HCT116 (cell line): ENCODE measurements at regions not wholly inside any gene's neighbourhood (a gene's known extent, or its start where the extent isn't known, plus 50 kb on each side); places are given as distances from the start of the nearest gene placed in this dataset.

Experiments used
- ATAC-seq: fragments of 200-7000 bp; cut with Tn5 transposase; 2 replicates; pipeline ENCODE4 v1.9.1; 2020; ENCODE audit warnings: mild to moderate bottlenecking, moderate library complexity
- BruUV-seq: library from RNA; stranded (reverse); fragments of 400-500 nt; replicated peaks from 2 replicates; lab custom pipeline; 2021; lab: Mats Ljungman, UMichigan
- CTCF ChIA-PET: fragments of 300-600 bp; sonication (Branson Sonifier 250); formaldehyde crosslinking; loops from one replicate; lab custom pipeline; 2021; ENCODE audit warnings: antibody characterized with exemption; lab: Charles Lee
- POLR2A ChIA-PET: fragments of 300-600, 350-600 bp; sonication (Branson Sonifier 250); formaldehyde crosslinking; loops from one replicate; lab custom pipeline; 2021; ENCODE audit warnings: antibody characterized with exemption; lab: Charles Lee
- RAD21 ChIA-PET, 2 experiments: fragments of 300-600 bp; sonication (Branson Sonifier 250); formaldehyde crosslinking; loops; one replicate each; lab custom pipeline; 2023; ENCODE audit warnings: low total read pairs in 2 of 2; ENCODE audit not compliant: uncharacterized antibody in 2 of 2, unreplicated experiment in 2 of 2, low non-redundant PET in 1 of 2; lab: Charles Lee
- DNase-seq: peaks from one replicate; pipeline ENCODE4 v3.0.0-alpha.2; 2010; ENCODE audit warnings: low read depth, low spot score
- H2AFZ ChIP-seq: fragments of 200-600 bp; shearing (Covaris generic), sonication (generic); 2 replicates; pipeline ENCODE4 v1.6.1; 2017; ENCODE audit warnings: low read depth, mixed run types, mixed read lengths, antibody characterized with exemption, low read length; ENCODE audit not compliant: poor library complexity, severe bottlenecking
- H3K27ac ChIP-seq: 2 replicates; pipeline ENCODE4 v1.5.1; 2012; ENCODE audit warnings: low read depth, low read length
- H3K27me3 ChIP-seq: fragments of 200-600 bp; sonication (generic); 2 replicates; pipeline ENCODE4 v1.6.1; 2016; ENCODE audit warnings: mixed run types, low read length, mixed read lengths; ENCODE audit not compliant: insufficient read depth
- H3K36me3 ChIP-seq, 2 experiments: fragments of 200-500 bp in 1 of 2; fragments of 200-600 bp in 1 of 2; sonication (Bioruptor generic) in 1 of 2; sonication (generic) in 1 of 2; 2 replicates each; pipeline versions ENCODE4 v1.5.1 to v1.6.1; 2014 to 2016; ENCODE audit warnings: low read length in 2 of 2, inconsistent platforms in 1 of 2, mixed read lengths in 1 of 2, mixed run types in 1 of 2; ENCODE audit not compliant: insufficient read depth in 2 of 2, control insufficient read depth in 1 of 2
- H3K4me1 ChIP-seq, 2 experiments: fragments of 200-600 bp in 1 of 2; sonication (generic) in 1 of 2; 2 replicates each; pipeline versions ENCODE4 v1.5.1 to v1.6.1; 2012 to 2017; ENCODE audit warnings: low read length in 2 of 2, inconsistent platforms in 1 of 2, mild to moderate bottlenecking in 1 of 2, mixed read lengths in 1 of 2, mixed run types in 1 of 2, moderate library complexity in 1 of 2; ENCODE audit not compliant: insufficient read depth in 2 of 2, control insufficient read depth in 1 of 2
- H3K4me2 ChIP-seq: fragments of 200-600 bp; sonication (generic); 2 replicates; pipeline ENCODE4 v1.6.1; 2017; ENCODE audit warnings: mixed run types, low read length, mixed read lengths
- H3K4me3 ChIP-seq, 2 experiments: fragments of 200-600 bp in 1 of 2; sonication (generic) in 1 of 2; replicated peaks in 1 of 2; 2 replicates each; pipeline ENCODE4 v1.5.1; 2011 to 2016; ENCODE audit warnings: low read length in 2 of 2, control low read depth in 1 of 2, low read depth in 1 of 2, mild to moderate bottlenecking in 1 of 2, mixed read lengths in 1 of 2, mixed run types in 1 of 2
- H3K79me2 ChIP-seq: fragments of 200-600 bp; sonication (generic); 2 replicates; pipeline ENCODE4 v1.6.1; 2017; ENCODE audit warnings: mild to moderate bottlenecking, mixed run types, low read length, moderate library complexity, mixed read lengths; ENCODE audit not compliant: insufficient read depth
- H3K9ac ChIP-seq: fragments of 200-600 bp; sonication (generic); 2 replicates; pipeline ENCODE4 v1.6.1; 2016; ENCODE audit warnings: low read length, mixed read lengths
- H3K9me2 ChIP-seq: fragments of 200-600 bp; sonication (generic), shearing (Covaris generic); 2 replicates; pipeline ENCODE4 v1.6.1; 2017; ENCODE audit warnings: mixed run types, mild to moderate bottlenecking, moderate library complexity; ENCODE audit not compliant: insufficient read depth
- H3K9me3 ChIP-seq, 2 experiments: fragments of 200-500 bp in 1 of 2; fragments of 200-600 bp in 1 of 2; sonication (Bioruptor generic) in 1 of 2; sonication (generic) in 1 of 2; 2 replicates each; pipeline ENCODE4 v1.6.1; 2014 to 2017; ENCODE audit warnings: low read length in 2 of 2, mixed read lengths in 2 of 2, inconsistent platforms in 1 of 2, low read depth in 1 of 2, mild to moderate bottlenecking in 1 of 2, mixed run types in 1 of 2, moderate library complexity in 1 of 2; ENCODE audit not compliant: control insufficient read depth in 1 of 2, insufficient read depth in 1 of 2
- H4K20me1 ChIP-seq: fragments of 200-600 bp; sonication (generic), shearing (Covaris generic); 2 replicates; pipeline ENCODE4 v1.6.1; 2017; ENCODE audit warnings: mixed run types, mild to moderate bottlenecking, moderate library complexity; ENCODE audit not compliant: insufficient read depth
- CBX3 ChIP-seq: IDR thresholded peaks from 2 replicates; pipeline ENCODE4 v1.6.1; 2012; ENCODE audit warnings: low read depth
- CEBPB ChIP-seq: IDR thresholded peaks from 2 replicates; pipeline ENCODE4 v1.6.1; 2012; ENCODE audit warnings: low read depth
- EGR1 ChIP-seq: IDR thresholded peaks from 2 replicates; pipeline ENCODE4 v1.6.1; 2012; ENCODE audit warnings: low read depth
- ELF1 ChIP-seq: IDR thresholded peaks from 2 replicates; pipeline ENCODE4 v1.6.1; 2012; ENCODE audit warnings: low read depth, borderline replicate concordance
- EZH2 ChIP-seq: fragments of 200-600 bp; sonication (generic); IDR thresholded peaks from 2 replicates; pipeline ENCODE4 v1.6.1; 2017; ENCODE audit warnings: antibody characterized with exemption, mixed run types
- EZH2phosphoT487 ChIP-seq: fragments of 200-600 bp; IDR thresholded peaks from 2 replicates; pipeline ENCODE4 v1.6.1; 2018; ENCODE audit warnings: antibody characterized with exemption, borderline replicate concordance
- FOSL1 ChIP-seq: IDR thresholded peaks from 2 replicates; pipeline ENCODE4 v1.6.1; 2012; ENCODE audit warnings: low read depth
- JUND ChIP-seq: IDR thresholded peaks from 2 replicates; pipeline ENCODE4 v1.6.1; 2012
- MAX ChIP-seq: IDR thresholded peaks from 2 replicates; pipeline ENCODE4 v1.6.1; 2012
- POLR2A ChIP-seq: IDR thresholded peaks from 2 replicates; pipeline ENCODE4 v1.7.0; 2011; ENCODE audit warnings: borderline replicate concordance; ENCODE audit not compliant: insufficient read depth, insufficient read length; ENCODE audit errors: extremely low read depth
- POLR2AphosphoS5 ChIP-seq: IDR thresholded peaks from 2 replicates; pipeline ENCODE4 v1.6.1; 2011; ENCODE audit warnings: mild to moderate bottlenecking, low read depth, low read length, moderate library complexity
- RAD21 ChIP-seq: IDR thresholded peaks from 2 replicates; pipeline ENCODE4 v1.6.1; 2012; ENCODE audit warnings: low read depth, mild to moderate bottlenecking
- TCF7L2 ChIP-seq: IDR thresholded peaks from 2 replicates; pipeline ENCODE4 v1.7.0; 2011; ENCODE audit warnings: borderline replicate concordance, inconsistent platforms; ENCODE audit not compliant: insufficient read depth, insufficient read length; ENCODE audit errors: extremely low read depth
- YY1 ChIP-seq: IDR thresholded peaks from 2 replicates; pipeline ENCODE4 v1.6.1; 2011; ENCODE audit warnings: low read length, low read depth, moderate library complexity, mild to moderate bottlenecking; ENCODE audit not compliant: insufficient replicate concordance; ENCODE audit errors: extremely low read depth
- ZBTB33 ChIP-seq: IDR thresholded peaks from 2 replicates; pipeline ENCODE4 v1.6.1; 2011; ENCODE audit warnings: mild to moderate bottlenecking, low read length, moderate library complexity; ENCODE audit not compliant: insufficient replicate concordance; ENCODE audit errors: extremely low read depth
- ZFX ChIP-seq: fragments of 450-650 bp; IDR thresholded peaks from 2 replicates; pipeline ENCODE4 v1.6.1; 2017
- ZNF274 ChIP-seq: fragments of 200-500 bp; sonication (Bioruptor generic); IDR thresholded peaks from 2 replicates; pipeline ENCODE4 v1.6.1; 2014; ENCODE audit warnings: mild to moderate bottlenecking, low read depth, low read length, inconsistent platforms
- intact Hi-C: fragments of 100-400 bp; cut with micrococcal nuclease; formaldehyde crosslinking; loops from 2 replicates; pipeline ENCODE4 v1.10.0; 2022
- TF ChIP-seq, protein P1 (sequence below): IDR thresholded peaks from 2 replicates; pipeline ENCODE4 v1.6.1; 2012
- TF ChIP-seq, protein P2 (sequence below), 3 experiments: fragments of 200-600 bp in 1 of 3; sonication (generic) in 1 of 3; IDR thresholded peaks in 2 of 3; conservative IDR thresholded peaks in 1 of 3; 2 replicates each; pipeline ENCODE4 v1.5.1; 2012 to 2017; ENCODE audit warnings: low read depth in 2 of 3, low read length in 2 of 3, antibody characterized with exemption in 1 of 3, borderline replicate concordance in 1 of 3, control low read depth in 1 of 3, mild to moderate bottlenecking in 1 of 3, mixed read lengths in 1 of 3, mixed run types in 1 of 3, moderate library complexity in 1 of 3; ENCODE audit not compliant: insufficient read depth in 1 of 3

DNA sequence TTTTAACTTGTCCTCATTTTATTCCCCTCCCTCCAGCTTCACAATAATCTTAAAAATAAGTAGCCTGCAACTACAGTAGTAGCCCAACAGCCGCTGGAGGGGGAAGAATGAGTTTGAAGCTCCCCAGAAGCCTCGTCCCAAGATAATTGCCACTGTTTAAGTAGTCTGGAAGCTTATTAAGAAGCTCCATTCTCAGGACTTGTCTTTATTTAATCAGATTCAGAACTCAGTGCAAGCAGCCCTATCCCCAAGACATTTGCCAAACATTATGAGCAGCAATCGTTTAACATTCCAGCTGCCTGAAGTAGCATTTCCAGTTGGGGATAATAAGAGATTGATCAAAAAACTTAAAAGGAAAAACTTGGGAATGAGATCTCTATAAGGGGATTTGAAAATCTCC, 106.0 kb downstream of the URB2 start (continued):
- TF ChIP-seq, protein P1, sequence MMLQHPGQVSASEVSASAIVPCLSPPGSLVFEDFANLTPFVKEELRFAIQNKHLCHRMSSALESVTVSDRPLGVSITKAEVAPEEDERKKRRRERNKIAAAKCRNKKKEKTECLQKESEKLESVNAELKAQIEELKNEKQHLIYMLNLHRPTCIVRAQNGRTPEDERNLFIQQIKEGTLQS: no peak
- TF ChIP-seq EZH2phosphoT487: no peak
- TF ChIP-seq, all 23 proteins: peak for 0

DNA sequence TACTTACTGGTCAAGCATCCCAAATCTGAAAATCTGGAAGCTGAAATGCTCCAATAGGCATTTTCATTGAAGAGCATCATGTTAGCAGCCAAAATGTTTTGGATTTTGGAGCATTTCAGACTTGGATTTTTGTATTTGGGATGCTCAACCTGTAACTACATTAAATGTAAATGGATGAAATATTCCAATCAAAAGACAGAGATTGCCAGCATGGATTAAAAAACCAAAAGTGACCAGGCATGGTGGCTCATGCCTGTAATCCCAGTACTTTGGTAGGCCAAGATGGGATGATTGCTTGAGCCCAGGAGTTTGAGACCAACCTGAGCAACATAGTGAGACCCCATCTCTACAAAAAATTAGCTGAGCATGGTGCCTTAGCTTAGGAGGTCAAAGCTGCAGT, 110.3 kb downstream of the URB2 start:
- H3K4me2 ChIP-seq: no peak overlapping the region
- peaks cover 3 to 4% of the 10 kb centered on the region in 2 experiments; a peak in 3 of 4 replicates for H3K9me3 ChIP-seq
- H3K4me3 ChIP-seq: no peak overlapping the region
- intact Hi-C loops: no loop called here
- H3K27ac ChIP-seq: no peak overlapping the region
- no peaks in the 10 kb centered on the region for H4K20me1 ChIP-seq
- CTCF ChIA-PET: no interaction called here
- H3K79me2 ChIP-seq: no peaks in the 10 kb centered on the region
- no peaks in the 10 kb centered on the region for H3K36me3 ChIP-seq
- DNase-seq: no peak
- no peaks in the 10 kb centered on the region for H3K9me2 ChIP-seq
- no TSS peak for BruUV-seq
- RAD21 ChIA-PET: no interaction called here
- no peak overlapping the region for H3K9ac ChIP-seq
- H3K27me3 ChIP-seq: no peaks in the 10 kb centered on the region
- POLR2A ChIA-PET: no interaction called here
- H2AFZ ChIP-seq: no peak overlapping the region
- no peaks in the 10 kb centered on the region for H3K4me1 ChIP-seq
- ATAC-seq: no peak
- TF ChIP-seq CBX3 (no peak), ZNF274 (no peak), ZFX (no peak), EZH2 (no peak), POLR2A (no peak), YY1 (no peak), FOSL1 (no peak), CEBPB (no peak), POLR2AphosphoS5 (no peak), TCF7L2 (no peak), MAX (no peak), ELF1 (no peak), ZBTB33 (no peak), RAD21 (no peak), JUND (no peak), EGR1 (no peak)
- TF ChIP-seq, protein P2, sequence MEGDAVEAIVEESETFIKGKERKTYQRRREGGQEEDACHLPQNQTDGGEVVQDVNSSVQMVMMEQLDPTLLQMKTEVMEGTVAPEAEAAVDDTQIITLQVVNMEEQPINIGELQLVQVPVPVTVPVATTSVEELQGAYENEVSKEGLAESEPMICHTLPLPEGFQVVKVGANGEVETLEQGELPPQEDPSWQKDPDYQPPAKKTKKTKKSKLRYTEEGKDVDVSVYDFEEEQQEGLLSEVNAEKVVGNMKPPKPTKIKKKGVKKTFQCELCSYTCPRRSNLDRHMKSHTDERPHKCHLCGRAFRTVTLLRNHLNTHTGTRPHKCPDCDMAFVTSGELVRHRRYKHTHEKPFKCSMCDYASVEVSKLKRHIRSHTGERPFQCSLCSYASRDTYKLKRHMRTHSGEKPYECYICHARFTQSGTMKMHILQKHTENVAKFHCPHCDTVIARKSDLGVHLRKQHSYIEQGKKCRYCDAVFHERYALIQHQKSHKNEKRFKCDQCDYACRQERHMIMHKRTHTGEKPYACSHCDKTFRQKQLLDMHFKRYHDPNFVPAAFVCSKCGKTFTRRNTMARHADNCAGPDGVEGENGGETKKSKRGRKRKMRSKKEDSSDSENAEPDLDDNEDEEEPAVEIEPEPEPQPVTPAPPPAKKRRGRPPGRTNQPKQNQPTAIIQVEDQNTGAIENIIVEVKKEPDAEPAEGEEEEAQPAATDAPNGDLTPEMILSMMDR (IDR thresholded peaks at IDR 0.05 in 2 of 3, conservative IDR thresholded peaks at IDR 0.05 in 1 of 3; ENCODE audit: borderline replicate concordance in 1 of 3, insufficient read depth in 1 of 3, low read depth in 2 of 3, low read length in 2 of 3): no peak
- TF ChIP-seq, protein P1: no peak
